SK-N-SH (cell line): ENCODE measurements at regions not wholly inside any gene's neighbourhood (a gene's known extent, or its start where the extent isn't known, plus 50 kb on each side); places are given as distances from the start of the nearest gene placed in this dataset.

Experiments
- CTCF ChIA-PET: fragments of 300-600, 350-600 bp; formaldehyde crosslinking; extraction: SDS; loops from one replicate; lab custom pipeline; 2021; lab: Yijun Ruan, JAX
- POLR2A ChIA-PET: fragments of 350-600 bp; sonication (Branson Sonifier 250); formaldehyde crosslinking; extraction: SDS; loops from one replicate; lab custom pipeline; 2020; ENCODE audit warnings: antibody characterized with exemption, inconsistent platforms; lab: Yijun Ruan, JAX
- DNase-seq: peaks from one replicate; pipeline ENCODE4 v3.0.0; 2012
- H2AFZ ChIP-seq: fragments of 200-600 bp; sonication (generic); 2 replicates; pipeline ENCODE4 v1.8.1; 2016; ENCODE audit warnings: antibody characterized with exemption, mild to moderate bottlenecking, low read depth
- H3F3A ChIP-seq: fragments of 200-600 bp; sonication (generic); replicated peaks from 2 replicates; pipeline ENCODE3; 2016; ENCODE audit warnings: antibody characterized with exemption, mild to moderate bottlenecking; ENCODE audit not compliant: insufficient read depth
- H3K27ac ChIP-seq, 2 experiments: fragments of 200-500 bp in 1 of 2; fragments of 200-600 bp in 1 of 2; sonication (Bioruptor generic) in 1 of 2; sonication (generic), shearing (Covaris generic) in 1 of 2; 2 replicates each; pipeline versions ENCODE4 v1.5.1 to v1.6.1; 2014 to 2016; ENCODE audit warnings: low read depth in 2 of 2, inconsistent platforms in 1 of 2, low read length in 1 of 2, mild to moderate bottlenecking in 1 of 2, mixed read lengths in 1 of 2
- H3K27me3 ChIP-seq: fragments of 200-600 bp; sonication (generic), shearing (Covaris generic); 2 replicates; pipeline ENCODE4 v1.6.1; 2016; ENCODE audit warnings: mixed run types; ENCODE audit not compliant: insufficient read depth
- H3K36me3 ChIP-seq, 2 experiments: fragments of 200-500 bp in 1 of 2; fragments of 200-600 bp in 1 of 2; sonication (Bioruptor generic) in 1 of 2; sonication (generic) in 1 of 2; replicated peaks in 1 of 2; 2 replicates each; pipeline versions ENCODE3 to v1.5.1; 2014 to 2016; ENCODE audit warnings: low read length in 1 of 2, mild to moderate bottlenecking in 1 of 2; ENCODE audit not compliant: insufficient read depth in 2 of 2, control insufficient read depth in 1 of 2
- H3K4me1 ChIP-seq, 2 experiments: fragments of 200-500 bp in 1 of 2; fragments of 200-600 bp in 1 of 2; sonication (Bioruptor generic) in 1 of 2; sonication (generic), shearing (Covaris generic) in 1 of 2; 2 replicates each; pipeline versions ENCODE4 v1.5.1 to v1.6.1; 2014 to 2016; ENCODE audit warnings: low read depth in 1 of 2, low read length in 1 of 2, mixed run types in 1 of 2; ENCODE audit not compliant: insufficient read depth in 2 of 2, control insufficient read depth in 1 of 2
- H3K4me2 ChIP-seq: fragments of 200-600 bp; sonication (generic), shearing (Covaris generic); 2 replicates; pipeline ENCODE4 v1.6.1; 2017; ENCODE audit warnings: mixed run types
- H3K4me3 ChIP-seq, 2 experiments: fragments of 200-500 bp in 1 of 2; fragments of 200-600 bp in 1 of 2; sonication (Bioruptor generic) in 1 of 2; sonication (generic), shearing (Covaris generic) in 1 of 2; 2 replicates each; pipeline versions ENCODE4 v1.5.1 to v1.8.1; 2014 to 2016; ENCODE audit warnings: low read depth in 2 of 2, inconsistent platforms in 1 of 2, low read length in 1 of 2, mild to moderate bottlenecking in 1 of 2, mixed read lengths in 1 of 2, moderate library complexity in 1 of 2
- H3K79me2 ChIP-seq: fragments of 200-600 bp; sonication (generic); 2 replicates; pipeline ENCODE4 v1.8.1; 2017; ENCODE audit warnings: mild to moderate bottlenecking; ENCODE audit not compliant: insufficient read depth
- H3K9ac ChIP-seq: fragments of 200-600 bp; sonication (generic); 2 replicates; pipeline ENCODE4 v1.6.1; 2017; ENCODE audit warnings: mixed run types
- H3K9me2 ChIP-seq: fragments of 200-600 bp; sonication (generic); 2 replicates; pipeline ENCODE4 v1.6.1; 2017; ENCODE audit warnings: mixed run types
- H3K9me3 ChIP-seq: fragments of 200-600 bp; sonication (generic); 2 replicates; pipeline ENCODE4 v1.6.1; 2017; ENCODE audit warnings: mixed run types, mild to moderate bottlenecking, moderate library complexity
- H4K20me1 ChIP-seq: fragments of 200-600 bp; sonication (generic); 2 replicates; pipeline ENCODE4 v1.6.1; 2017; ENCODE audit warnings: mild to moderate bottlenecking, mixed run types; ENCODE audit not compliant: insufficient read depth
- EZH2phosphoT487 ChIP-seq: fragments of 200-600 bp; sonication (generic); IDR thresholded peaks from 2 replicates; pipeline ENCODE4 v1.6.1; 2017; ENCODE audit warnings: low read depth, mixed run types, mild to moderate bottlenecking, antibody characterized with exemption, moderate library complexity, borderline replicate concordance
- GATA2 ChIP-seq: sonication (generic); formaldehyde crosslinking; IDR thresholded peaks from 2 replicates; pipeline ENCODE4 v1.5.0; 2020; ENCODE audit warnings: mild to moderate bottlenecking, missing genetic modification reagents
- MEF2A ChIP-seq: IDR thresholded peaks from 2 replicates; pipeline ENCODE4 v1.4.0; 2012; ENCODE audit warnings: low read depth, borderline replicate concordance
- NRF1 ChIP-seq: IDR thresholded peaks from 2 replicates; pipeline ENCODE4 v1.6.1; 2012; ENCODE audit warnings: low read depth, mild to moderate bottlenecking, low read length
- TCF12 ChIP-seq: IDR thresholded peaks from 2 replicates; pipeline ENCODE4 v1.4.0; 2012
- TEAD4 ChIP-seq: IDR thresholded peaks from 2 replicates; pipeline ENCODE4 v1.4.0; 2012; ENCODE audit warnings: mild to moderate bottlenecking, borderline replicate concordance; ENCODE audit not compliant: insufficient read depth
- ZBTB33 ChIP-seq: IDR thresholded peaks from 2 replicates; pipeline ENCODE4 v1.4.0; 2012; ENCODE audit warnings: low read depth, borderline replicate concordance
- WGBS: methylation state at CpG from one replicate; pipeline ENCODE4 v1.1.6; 2017; ENCODE audit warnings: low lambda C conversion rate; 5-methylcytosine and 5-hydroxymethylcytosine counted together

GRCh38 chr2:14023558-14023957 lies 609.0 kb upstream of the LRATD1 start:
- Histone ChIP-seq H3K9me2 (no peaks in the 10 kb centered on the region), H3K9me3 (no peaks in the 10 kb centered on the region), H4K20me1 (no peaks in the 10 kb centered on the region), H2AFZ (no peak overlapping the region), H3K27ac (no peak overlapping the region), H3K79me2 (no peaks in the 10 kb centered on the region), H3K9ac (no peak overlapping the region), H3K4me1 (no peaks in the 10 kb centered on the region), H3K27me3 (no peaks in the 10 kb centered on the region), H3K4me3 (no peak overlapping the region), H3K4me2 (no peak overlapping the region), H3F3A (no peaks in the 10 kb centered on the region), H3K36me3 (no peaks in the 10 kb centered on the region)
- TF ChIP-seq TCF12 = no peak
- DNase-seq = no peak
- ChIA-PET POLR2A (no interaction called here), CTCF (no interaction called here)
- 54% methylated on average over 6 of the region's 6 CpGs for WGBS

GRCh38 chr2:14039134-14039533 lies 593.4 kb upstream of the LRATD1 start:
- H4K20me1 ChIP-seq = no peaks in the 10 kb centered on the region
- H3K36me3 ChIP-seq = no peaks in the 10 kb centered on the region
- H3K4me1 ChIP-seq = peaks cover 0 to 2% of the 10 kb centered on the region in 2 experiments; a peak in 2 of 4 replicates
- no peak overlapping the region for H3K4me2 ChIP-seq
- H3K27me3 ChIP-seq = no peaks in the 10 kb centered on the region
- TF ChIP-seq EZH2phosphoT487 (no peak), MEF2A (no peak), NRF1 (no peak), TEAD4 (no peak)
- no peaks in the 10 kb centered on the region for H3K9me3 ChIP-seq
- no peak for DNase-seq
- H3F3A ChIP-seq = no peaks in the 10 kb centered on the region
- no peak overlapping the region for H3K9ac ChIP-seq
- no peak overlapping the region for H2AFZ ChIP-seq
- H3K4me3 ChIP-seq = no peak overlapping the region
- H3K79me2 ChIP-seq = no peaks in the 10 kb centered on the region
- H3K9me2 ChIP-seq = no peaks in the 10 kb centered on the region
- POLR2A ChIA-PET = no interaction called here
- CTCF ChIA-PET = no interaction called here
- 31% methylated on average over 2 of the region's 2 CpGs for WGBS
- no peak overlapping the region for H3K27ac ChIP-seq

- H2AFZ ChIP-seq = no peak overlapping the region
- H4K20me1 ChIP-seq = no peaks in the 10 kb centered on the region
- no peaks in the 10 kb centered on the region for H3K27me3 ChIP-seq
- no peaks in the 10 kb centered on the region for H3K36me3 ChIP-seq
- peak; percentile 49; the same call in 1 of the 2 replicates for TF ChIP-seq GATA2 (CRISPR knock-in tag)
- no peak for TF ChIP-seq ZBTB33
- 3% methylated on average over 2 of the region's 2 CpGs for WGBS
- no peaks in the 10 kb centered on the region for H3F3A ChIP-seq
- H3K9ac ChIP-seq = no peak overlapping the region
- ChIA-PET CTCF (no interaction called here), POLR2A (no interaction called here)
- H3K27ac ChIP-seq = no peak overlapping the region
- H3K9me3 ChIP-seq = no peaks in the 10 kb centered on the region
- H3K4me2 ChIP-seq = no peak overlapping the region
- no peaks in the 10 kb centered on the region for H3K79me2 ChIP-seq
- no peaks in the 10 kb centered on the region for H3K9me2 ChIP-seq
- no peaks in the 10 kb centered on the region for H3K4me1 ChIP-seq
- no peak overlapping the region for H3K4me3 ChIP-seq
- DNase-seq = no peak
Measured at GRCh38 chr2:14047491-14047890, 585.0 kb upstream of the LRATD1 start.
